Eye (tissue), 1 donor: ENCODE measurements at regions not wholly inside any gene's neighbourhood (a gene's known extent, or its start where the extent isn't known, plus 50 kb on each side); places are given as distances from the start of the nearest gene placed in this dataset.
"Not testable (repeated sequence)": the region's sequence is repeated elsewhere in the genome, so short reads cannot be mapped to it uniquely, and the experiment has no call there.

Experiments used
- DNase-seq: peaks from one replicate; pipeline ENCODE4 v3.0.0-alpha.2; 2015

DNA sequence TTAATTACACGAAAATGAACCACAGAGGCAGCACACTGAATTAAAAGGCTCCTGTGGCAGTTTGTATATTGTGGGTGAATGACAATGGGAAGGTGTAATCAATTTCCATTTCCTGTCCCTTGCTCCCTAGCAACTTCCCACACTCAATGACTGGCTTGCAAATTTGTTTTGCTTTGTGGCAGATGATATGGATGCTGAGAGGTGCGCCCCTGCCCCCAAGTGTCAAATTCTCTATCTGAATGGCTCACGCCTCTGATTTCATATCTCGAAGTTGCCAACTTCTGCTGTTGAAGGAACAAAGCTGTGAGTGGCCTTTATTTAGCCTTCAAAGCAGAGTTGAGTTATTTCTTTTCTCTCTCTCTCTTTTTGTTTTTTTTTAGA is 86.0 kb downstream of the FOXD2 start:
- no peak for DNase-seq

DNA sequence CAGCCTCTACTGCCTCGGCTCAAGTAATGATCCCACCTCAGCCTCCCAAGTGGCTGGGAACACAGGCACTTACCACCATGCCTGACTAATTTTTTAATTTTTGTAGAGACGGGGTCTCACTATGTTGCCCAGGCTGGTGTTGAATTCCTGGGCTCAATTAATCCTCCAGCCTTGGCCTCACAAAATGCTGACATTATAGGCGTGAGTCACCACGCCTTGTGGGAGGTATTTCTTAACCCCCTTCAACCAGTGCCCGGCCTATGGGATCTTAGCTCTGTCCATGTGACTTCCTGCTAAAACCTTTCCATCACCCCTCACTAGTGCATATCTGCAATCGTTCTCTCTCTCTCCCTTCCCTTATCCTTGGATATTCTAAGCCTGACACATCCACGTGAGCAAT is 86.4 kb downstream of the FOXD2 start:
- no peak for DNase-seq

DNA sequence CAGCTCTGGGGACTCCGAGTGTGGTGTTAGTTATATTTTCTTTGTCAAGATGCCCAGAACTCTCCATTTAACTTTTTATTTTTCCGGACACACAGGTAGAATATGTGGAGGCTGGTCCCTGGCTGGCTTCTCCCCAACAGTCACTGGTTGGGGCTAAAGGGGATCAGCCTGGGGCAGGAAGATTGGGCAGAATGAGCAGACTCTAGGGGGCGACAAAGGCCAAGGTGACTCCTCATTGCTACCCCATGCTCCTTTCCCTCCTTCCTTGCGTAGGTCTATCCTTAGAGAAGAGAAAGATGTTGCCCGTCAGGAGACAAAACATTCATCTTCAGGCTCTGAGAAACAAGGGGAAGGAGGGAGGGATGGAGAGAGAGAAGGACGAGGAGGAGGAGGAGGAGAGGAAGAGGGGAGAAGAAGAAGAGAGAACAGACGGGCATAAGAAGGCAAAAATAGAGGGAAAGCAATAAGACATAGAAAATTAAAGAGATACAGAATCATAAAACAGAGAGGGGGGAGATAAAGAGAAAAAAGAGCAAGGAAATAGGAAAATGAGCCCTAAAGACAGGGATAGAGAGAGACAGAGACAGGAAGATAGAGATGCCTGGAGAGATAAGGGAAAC is 89.9 kb downstream of the FOXD2 start:
- DNase-seq: no peak

DNA sequence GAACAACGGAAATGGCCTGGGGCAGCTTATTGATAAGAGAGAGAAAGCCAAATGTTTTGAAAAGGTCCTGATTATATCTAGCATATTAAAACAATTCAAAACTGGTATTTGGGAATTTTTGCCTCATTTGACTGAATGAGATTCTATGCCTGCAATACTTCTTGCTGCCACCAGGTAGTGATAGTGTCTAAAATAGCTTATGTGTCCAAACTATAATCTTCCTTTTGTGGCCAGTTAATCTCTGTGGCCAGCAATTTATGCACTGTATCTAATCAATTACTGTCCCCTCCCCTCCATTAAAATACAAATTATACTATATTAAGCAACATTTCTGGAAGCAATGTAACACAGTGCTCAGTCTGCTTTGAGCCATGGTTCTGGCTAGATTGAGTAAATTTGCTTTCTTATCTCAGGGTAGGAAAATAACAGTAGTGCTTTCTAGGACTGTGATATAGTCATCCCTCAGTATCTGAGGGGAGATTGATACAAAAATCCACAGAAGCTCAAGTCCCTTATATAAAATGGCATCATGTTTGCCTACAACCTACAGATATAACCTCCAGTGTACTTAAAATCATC is 91.8 kb downstream of the FOXD2 start:
- no peak for DNase-seq

DNA sequence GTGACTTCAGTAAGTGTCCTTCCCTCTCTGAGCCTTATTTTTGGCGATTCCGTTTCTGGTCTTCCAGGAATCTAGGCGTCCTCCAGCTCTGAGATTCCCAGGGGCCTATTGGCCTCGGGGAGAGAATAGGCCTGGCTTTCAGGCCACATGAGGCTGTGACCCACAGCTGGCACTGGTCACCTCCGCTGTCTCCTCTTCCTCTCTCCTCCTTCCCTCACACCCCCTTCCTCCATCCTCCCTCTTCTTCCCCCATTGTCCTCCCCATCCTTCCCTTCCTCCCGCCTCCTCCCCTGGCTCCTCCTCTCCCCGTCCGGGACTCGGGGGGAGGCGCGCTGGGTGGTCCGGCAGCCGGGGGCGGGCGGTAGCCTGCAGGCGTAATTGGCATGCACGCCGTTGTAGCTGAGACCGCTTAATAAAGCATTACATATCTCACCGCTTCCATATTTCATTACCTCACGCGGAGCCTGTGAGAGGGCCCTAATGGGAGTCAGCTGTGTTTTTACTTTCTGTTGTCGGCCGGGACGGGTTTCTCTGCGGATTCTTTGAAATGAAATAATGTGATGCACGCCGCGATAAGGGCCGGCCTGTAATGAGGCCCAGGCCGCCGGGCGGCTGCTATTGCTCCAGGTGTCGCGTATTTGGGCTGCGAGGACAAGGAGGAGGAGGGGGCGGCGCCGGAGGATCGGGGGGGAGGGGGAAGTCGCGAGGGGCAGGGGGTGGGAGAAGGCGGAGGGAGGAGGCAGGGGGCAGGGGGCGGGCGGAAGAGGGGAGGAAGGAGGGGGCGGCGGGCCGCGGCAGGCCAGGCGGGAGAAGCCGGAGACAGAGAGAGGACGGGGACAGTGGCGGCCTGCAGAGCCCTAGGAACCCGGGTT is 95.3 kb downstream of the FOXD2 start:
- peak; percentile 95 for DNase-seq

DNA sequence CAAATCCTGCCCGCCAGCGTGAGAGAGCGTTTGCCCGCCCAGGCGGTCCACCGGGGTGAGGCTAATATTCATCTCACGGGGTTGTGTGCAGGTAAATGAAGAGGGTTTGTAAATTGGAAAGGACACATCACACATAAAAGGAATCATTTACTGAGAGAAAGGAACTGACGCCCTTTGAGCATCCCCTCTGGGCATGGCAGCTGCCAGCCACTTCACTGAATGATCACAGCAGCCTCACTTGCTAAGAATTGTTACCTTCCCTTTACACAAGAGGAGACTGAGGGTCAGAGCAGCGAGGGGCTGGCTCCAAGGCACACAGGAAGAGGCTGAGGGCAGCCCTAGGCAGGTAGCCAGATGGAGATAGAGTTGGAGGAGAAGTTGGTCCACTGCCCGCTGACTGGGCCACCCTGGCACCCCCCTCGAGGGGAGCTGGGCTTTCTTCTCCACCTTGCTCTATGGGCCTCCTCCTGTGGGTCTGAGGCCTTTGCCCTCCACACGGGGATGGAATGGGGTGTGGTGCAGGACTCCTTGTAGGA is 96.0 kb downstream of the FOXD2 start:
- no peak for DNase-seq

DNA sequence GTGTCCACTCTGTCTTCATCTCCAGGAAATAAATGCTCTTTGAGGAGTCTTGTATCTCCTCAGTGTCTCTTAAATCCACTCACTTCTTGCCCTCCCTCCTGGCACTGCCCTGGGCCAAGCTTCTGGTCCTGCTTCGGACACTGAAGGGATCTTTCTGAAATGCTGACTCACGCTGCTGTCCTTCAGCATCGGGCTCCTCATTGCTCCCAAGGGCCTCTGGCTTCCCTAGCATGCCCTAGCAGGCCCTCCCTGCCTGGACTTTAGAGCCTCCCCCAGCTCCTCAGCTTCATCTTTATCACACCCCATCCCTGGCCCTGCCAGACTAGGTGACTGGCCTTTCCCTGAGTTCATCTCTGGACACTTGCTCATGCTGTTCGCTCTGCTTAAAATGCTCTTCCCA is 96.6 kb downstream of the FOXD2 start:
- no peak for DNase-seq

DNA sequence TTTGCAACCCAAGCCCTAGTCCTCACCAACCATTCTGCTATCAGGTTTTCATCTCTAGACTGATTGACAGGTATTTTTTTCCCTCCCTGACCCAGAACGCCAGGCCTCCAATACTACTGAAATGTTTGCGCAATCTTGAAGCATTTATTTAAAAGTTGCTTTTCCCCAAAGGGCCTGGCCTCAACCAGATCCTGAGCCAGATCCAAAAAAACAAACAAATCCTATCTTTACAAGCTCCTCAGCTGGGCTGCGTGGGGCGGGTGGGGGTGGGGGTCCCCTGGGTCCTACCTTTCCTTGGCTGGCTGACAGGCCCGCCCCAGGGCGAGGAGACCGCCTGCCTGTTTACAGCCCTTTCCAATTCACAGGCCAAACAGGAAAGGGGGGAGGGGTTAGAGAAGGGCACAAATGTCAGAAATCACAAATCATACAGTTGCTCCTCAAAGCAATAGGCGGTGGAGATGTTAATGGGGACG is 98.8 kb downstream of the FOXD2 start:
- DNase-seq: no peak

DNA sequence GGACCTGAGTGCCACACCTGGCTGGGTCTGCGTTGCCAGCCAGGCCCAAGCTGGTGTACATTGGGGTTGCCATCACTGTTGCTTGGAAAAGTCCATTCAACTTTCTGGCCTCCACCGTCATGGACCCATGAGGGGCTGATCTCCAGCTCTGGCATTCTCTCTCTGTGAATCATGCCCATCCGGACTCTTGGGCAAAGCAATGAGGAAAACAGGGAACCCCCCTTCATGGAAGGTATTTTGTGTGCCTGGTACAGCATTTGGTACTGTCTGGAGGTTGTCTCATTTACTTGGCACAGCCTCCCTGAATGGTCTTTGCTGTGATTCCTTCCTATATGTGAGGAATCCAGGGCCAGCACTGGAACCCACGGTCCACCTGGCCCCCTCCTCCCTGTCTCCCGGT is 99.4 kb downstream of the FOXD2 start:
- DNase-seq: no peak

DNA sequence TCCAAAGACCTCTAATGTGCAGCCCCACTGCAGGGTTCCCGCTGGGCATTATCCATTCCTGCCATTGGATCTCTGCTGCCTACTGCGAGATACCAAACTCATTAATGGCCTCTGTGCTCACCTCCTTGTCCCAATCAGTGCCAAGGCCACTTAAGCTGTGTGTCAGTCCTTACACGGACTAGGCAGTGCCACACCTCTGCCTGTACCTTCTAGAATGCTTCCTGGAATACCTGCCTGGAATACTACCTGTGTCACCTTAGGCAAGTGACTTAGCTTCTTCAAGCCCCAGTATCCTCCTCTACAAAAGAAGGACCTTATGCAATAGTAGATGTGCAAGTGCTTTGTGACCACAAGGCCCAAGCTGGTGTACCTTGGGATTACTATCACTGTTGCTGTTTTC is 100.1 kb downstream of the FOXD2 start:
- DNase-seq: no peak

DNA sequence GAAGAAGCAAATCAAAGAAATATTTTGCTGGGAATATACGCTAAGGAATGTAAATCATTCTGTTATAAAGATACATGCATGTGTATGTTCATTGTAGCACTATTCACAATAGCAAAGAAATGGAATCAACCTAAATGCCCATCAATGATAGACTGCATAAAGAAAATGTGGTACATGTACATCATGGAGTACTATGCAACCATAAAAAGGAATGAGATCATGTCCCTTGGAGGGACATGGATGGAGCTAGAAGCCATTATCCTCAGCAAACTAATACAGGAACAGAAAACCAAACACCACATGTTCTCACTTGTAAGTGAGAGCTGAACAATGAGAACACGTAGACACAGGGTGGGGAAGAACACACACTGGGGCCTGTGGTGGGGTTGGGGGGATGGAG is 100.7 kb downstream of the FOXD2 start:
- not testable (repeated sequence) for DNase-seq

DNA sequence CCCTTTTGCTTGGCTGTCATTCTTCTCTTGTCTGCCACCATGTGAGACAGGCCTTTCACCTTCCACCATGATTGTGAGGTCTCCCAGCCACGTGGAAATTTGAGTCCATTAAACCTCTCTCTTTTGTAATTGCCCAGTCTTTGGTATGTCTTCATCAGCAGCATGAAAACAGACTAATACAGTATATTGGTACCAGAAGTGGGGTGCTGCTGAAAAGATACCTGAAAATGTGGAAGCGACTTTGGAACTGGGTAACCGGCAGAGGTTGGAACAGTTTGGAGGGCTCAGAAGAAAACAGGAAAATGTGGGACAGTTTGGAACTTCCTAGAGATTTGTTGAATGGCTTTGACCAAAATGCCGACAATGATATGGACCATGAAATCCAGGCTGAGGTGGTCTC is 103.9 kb downstream of the FOXD2 start:
- not testable (repeated sequence) for DNase-seq

DNA sequence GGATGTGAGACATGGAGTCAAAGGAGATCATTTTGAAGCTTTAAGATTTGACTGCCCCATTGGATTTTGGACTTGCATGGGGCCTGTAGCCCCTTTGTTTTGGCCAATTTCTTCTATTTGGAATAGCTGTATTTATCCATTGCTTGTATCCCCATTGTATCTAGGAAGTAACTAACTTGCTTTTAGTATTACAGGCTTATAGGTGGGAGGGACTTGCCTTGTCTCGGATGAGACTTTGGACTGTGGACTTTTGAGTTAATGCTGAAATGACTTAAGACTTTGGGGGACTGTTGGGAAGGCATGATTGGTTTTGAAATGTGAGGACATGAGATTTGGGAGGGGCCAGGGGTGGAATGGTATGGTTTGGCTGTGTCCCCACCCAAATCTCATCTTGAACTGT is 105.2 kb downstream of the FOXD2 start:
- DNase-seq: not testable (repeated sequence)

DNA sequence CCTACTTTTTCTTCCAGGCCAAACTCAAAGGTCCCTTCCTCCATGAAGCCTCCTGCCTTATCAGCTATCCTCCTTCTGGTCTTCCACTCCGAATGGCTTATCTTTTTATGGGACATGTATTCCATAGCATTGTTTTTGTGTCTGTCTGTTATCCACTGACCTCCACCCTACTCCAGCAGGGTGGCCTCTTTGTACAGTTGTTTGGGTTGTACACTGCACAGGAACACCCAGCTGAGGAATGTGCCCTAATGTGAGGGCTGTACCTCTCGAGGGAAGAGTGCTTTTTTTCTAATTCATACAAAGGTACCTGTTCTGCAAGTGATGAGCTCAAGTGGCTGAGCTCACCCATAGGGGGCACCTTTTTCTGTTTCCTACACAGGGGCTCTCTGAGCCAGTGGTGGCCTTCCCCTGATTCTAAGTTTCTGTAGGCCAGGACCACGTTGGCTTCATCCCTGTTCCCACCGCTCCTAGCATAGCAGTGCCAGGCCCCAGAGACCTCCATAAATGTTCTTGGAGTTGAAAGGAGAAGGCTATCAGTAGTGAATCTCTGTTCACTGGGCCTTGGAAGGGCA is 108.2 kb downstream of the FOXD2 start:
- no peak for DNase-seq

DNA sequence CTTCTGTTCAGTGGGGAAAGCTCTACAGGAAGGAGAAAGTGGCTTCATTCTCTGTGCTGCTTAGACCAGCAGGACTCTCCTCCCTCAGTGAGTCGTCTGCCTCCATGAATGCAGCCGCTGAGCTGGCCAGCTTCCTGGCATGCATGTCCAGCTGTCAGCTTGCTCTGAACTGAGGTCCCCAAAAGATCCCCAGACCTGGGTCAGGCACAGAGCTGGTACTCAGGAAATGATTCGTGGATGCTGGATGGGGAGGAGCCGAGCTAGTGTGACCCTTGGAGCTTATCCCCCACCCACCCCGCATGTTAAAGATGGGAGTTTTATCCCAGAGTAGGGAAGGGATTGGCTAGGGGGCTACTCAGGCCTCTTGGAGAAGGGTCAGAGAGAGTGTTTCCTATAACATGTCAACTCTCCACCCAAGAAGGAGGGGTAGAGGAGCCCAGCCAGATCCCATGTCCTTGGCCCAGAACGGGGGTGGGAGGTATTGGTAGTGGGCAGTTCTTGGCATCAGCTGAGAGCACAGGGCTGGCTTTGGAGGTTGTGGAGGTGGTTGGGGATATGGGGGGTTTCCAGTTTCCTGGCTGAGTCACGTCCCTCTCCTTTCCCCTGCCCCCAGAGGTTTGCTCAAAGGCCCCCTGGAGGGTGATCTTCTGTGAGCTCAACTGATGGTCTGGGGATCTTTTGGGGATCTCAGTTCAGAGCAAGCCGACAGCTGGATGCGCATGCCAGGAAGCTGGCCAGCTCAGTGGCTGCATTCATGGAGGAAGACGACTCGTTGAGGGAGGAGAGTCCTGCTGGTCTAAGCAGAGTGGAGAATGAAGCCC is 110.1 kb downstream of the FOXD2 start:
- DNase-seq: no peak

DNA sequence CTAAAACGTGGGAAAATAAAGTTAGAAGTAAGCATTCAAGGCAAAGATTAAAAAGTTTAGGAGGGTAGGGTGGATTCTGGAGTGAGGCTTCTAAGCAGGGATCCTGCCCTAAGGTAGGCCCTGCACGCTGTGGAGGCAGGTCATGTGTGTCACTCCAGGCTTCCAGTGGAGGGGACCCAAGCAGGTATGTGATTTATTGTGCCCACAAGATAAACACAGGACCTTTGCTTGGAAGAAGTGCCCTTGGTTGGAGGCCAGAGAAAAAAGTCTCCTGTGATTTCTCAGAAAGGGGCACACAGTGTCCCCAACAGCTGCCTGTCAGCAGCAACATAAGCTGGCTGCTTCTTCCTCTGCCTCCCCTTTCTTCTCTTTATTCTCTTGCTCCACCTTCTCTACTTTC is 110.8 kb downstream of the FOXD2 start:
- DNase-seq: no peak

DNA sequence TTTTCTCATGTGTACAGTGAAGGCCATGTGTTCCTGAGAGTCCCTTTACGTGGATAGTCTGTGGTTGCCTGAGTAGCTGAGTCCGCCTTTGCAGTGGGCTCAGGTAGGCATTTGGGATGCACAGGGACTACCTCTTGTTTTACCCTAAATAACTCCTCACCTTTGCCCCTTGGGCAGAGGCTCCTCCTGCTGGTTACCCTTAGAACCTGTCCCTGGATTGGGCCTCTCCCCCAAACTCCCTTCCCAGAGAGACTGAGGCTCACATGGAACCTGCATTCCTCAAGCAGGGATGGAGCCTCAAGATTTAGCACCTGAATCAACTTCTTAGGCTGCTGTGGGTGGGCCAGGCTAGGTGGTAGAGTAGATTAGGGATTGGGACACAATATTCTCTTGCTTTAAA is 111.7 kb downstream of the FOXD2 start:
- DNase-seq: no peak

DNA sequence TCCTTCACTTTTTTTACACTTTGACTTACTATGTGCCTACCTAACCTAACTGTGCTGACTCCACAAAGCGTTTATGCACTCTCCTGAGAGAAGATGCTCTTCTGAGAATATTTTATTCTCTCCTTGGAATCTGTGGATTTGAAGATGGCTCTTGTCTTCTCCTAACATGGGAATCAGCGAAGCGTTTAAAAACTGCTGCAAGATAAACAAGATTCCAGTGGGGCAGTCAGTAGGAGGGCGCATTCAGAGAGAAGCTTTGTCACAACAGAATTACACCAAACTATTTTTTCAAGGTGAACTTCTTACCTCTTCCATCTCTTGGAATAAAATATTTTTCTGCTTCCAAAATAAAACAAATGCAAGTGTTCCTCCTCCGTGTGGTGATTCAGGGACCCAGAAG is 113.1 kb downstream of the FOXD2 start:
- DNase-seq: no peak

DNA sequence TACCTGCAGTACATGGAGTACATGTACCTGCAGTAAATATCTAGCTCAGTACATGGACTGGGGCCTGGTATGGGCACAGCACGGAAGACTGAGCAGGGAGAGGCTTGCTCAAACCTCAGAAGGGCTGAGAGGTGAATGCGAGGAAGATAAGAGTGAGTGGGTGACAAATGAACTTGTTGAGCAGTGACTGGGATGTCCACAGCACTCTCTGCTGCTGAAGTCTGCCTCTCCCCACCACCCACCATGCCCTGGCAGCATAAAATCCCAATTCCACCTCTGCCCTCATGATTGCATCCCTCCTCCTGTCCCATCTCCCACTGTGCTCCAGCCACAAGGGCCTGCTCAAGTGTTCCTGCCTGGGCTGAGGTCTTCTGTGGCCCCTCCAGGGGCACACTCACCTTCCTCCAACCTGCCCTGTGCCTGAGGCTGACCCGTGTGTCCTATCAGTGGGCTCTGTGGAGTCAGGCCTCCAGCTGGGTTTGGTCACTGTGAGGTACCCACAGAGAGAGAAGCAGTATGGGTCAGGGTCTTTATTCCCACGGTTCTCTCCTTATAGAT is 114.2 kb downstream of the FOXD2 start:
- DNase-seq: no peak

DNA sequence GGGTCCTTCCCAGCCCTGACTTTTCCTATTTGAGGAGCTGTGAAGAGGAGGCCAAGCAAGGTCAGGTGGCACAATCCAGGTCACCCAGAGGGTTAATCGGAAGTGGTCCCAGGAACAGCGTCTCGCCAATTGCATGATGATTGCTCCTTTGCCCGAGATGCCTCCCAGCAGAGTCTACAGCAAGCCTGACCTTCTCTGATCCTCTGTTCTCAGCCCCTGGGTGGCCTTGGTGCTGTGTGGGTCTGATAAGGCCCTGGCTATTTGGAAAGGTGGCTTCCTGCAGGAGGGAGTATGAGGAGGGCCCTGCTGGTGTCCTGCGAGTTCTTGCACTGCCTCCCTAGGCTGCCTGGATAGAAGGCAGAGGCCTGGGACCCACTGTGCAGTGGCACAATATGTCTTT is 116.2 kb downstream of the FOXD2 start:
- no peak for DNase-seq

DNA sequence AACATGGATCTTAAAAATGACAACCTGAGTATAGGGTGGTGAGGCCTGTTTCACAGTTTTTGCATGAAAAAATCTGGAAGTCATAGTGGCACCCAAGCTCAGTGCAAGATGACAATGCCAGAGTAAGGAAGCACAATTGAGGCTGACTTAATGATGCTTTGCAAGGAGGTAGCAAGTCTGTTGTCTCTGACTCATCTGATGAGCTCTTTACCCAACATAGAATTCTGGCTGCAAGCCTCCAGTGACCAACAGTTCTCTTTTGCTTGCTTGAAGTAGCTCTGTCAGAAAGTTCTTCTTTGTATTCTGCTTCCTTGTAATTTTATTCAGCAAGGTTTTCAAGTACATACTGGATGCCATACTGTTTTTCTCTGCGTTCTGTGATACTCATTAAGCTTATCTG is 117.1 kb downstream of the FOXD2 start:
- DNase-seq: no peak

DNA sequence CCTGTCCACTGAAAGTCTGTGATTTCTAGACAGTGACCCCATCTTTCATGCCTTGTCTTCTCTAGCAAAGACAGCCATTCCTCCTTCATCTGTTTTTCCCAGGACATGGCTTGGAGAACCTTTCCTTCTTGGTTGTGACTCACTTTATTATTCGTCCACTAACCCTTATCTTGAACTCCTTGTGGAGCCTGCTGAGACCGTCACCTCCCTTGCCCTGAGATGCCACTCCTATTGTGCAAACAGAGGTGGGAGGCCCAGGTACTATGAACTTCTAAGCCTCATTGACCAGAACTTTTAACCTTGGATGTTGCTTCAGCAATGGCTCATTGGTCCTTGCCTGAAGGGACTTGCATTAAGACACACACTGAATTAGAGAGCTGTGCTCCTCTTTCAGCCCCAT is 117.5 kb downstream of the FOXD2 start:
- DNase-seq: no peak
